T-helper 2 cell (primary cell): ENCODE measurements at regions not wholly inside any gene's neighbourhood (a gene's known extent, or its start where the extent isn't known, plus 50 kb on each side); places are given as distances from the start of the nearest gene placed in this dataset.
"Not testable (repeated sequence)": the region's sequence is repeated elsewhere in the genome, so short reads cannot be mapped to it uniquely, and the experiment has no call there.

Source experiments
- DNase-seq, 5 experiments: peaks; one replicate each; pipeline versions ENCODE4 v3.0.0 to v3.0.0-alpha.2; 2012 to 2022

DNA sequence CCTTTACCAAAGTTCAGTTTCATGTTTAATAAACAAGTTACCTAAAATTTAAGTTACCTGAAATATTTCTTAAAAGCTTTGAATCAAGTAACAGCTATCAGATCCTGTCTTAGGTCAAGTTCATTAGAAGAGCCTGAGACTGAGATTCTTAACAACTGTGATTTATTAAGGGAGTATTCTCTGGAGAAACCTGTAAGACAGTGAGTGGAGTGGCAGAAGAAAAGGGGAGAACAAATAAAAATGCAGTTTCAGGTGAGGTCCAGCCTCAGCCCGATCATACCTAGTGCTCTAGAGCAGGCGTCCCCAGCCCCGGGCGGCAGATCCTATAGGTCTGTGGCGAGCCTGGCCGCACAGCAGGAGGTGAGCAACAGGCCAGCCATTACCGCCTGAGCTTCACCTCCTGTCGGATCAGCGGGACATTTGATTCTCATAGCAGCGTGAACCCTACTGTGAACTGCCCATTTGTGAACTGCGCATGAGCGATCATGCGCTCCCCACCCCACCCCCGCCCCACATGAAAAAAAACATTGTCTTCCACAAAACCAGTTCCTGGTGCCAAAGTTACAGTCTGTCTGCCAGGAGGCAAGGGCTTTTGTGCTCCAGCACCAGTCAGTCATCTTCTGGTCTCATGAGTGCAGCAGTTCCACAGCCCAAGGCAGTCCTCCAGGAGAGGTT is 59.2 kb upstream of the ADGRB3 start:
- DNase-seq: no peak

DNA sequence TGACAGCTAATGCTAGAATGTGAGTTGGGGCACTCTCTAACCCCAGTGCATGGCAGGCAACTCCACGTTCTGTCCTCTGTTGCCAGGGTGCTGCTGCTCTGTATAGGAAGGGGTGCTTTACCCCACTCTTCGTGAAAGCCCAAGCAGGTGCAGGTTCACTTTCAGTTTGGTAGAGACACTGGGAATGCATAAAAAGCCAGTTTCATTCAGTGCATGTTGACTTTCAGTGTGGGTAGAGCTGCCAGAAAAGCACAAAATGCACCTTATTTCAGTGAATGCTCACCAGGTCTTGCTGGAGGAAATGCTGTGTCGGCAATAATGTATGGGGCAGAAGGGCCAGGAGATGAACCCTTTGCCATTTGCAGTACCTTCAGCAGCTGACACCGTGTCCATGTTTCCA is 62.1 kb upstream of the ADGRB3 start:
- DNase-seq: no peak

DNA sequence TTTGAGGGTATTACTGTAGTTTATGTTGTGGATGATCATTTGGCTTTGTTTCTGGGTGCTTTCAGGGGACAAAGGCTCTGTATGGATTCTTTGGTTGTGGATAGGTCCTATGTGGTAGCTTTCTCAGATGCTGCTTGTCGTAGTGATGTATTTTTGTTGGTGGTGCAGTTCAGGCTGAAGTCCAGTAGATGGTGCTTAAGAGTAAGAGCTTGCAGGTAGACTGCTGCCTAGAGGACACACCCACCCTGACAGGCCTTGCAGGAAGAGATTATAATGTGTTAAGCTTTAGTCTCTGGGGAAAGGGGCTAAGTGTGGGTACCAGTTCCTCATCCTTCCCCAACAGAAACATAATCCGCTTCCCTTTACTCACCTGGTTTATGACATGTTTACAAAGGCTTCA is 62.6 kb upstream of the ADGRB3 start:
- DNase-seq: peak in 1 of 5 experiments; percentile 51

DNA sequence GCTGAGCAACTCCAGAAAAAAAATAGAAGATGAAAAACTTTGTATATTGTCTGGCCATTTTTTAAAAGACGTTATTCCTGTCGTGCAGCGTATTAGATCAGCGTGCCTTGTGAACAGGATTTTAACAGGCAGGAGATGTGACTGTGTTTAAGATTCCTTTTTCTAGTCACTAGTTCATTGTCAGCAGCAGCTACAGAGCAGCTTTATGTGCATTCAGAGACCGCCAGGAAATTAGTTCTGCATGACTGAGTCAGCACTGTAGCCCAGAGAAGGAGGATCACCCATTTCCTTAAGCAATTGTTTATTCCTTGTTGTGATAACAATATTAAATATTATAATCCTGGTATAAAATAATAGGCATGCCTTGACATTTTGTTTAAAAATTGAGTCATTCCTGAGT is 75.4 kb upstream of the ADGRB3 start:
- DNase-seq: no peak

DNA sequence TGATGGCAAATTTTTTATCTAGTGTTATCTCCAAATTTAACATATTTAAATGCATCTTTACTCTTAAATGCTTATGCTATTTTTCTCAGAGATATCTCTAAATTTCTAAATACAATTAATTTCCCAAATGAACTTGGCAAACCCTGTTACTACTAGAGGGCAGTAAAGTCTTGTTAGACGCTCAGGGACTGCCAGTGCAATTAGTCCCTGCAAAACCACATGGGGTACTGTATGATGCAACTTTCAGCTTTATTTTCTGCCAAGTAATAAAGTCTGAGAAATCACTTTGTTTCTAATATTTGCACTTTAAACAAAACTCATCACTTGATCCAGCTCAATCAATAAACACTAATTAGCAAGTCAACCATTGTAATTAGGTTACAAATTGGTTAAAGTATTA is 76.0 kb upstream of the ADGRB3 start:
- DNase-seq: no peak

DNA sequence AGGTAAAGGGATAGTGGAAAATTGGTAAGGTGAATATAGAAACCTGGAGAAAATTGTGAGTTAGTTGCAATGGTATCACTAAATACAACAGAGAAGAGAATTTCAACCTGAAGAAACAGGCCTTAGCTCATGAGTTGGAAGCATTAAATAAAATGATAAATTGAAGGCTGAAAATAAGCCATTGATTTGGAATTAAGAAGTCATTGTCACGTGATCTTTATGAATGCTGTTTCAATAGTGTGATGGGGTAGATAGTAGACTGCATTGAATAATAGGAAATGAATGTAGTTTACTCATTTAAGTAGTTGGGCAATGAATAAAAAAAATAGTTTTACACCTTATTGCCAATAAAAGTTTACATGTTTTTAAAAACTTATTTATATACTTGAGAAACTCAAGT is 88.5 kb upstream of the ADGRB3 start:
- DNase-seq: no peak

DNA sequence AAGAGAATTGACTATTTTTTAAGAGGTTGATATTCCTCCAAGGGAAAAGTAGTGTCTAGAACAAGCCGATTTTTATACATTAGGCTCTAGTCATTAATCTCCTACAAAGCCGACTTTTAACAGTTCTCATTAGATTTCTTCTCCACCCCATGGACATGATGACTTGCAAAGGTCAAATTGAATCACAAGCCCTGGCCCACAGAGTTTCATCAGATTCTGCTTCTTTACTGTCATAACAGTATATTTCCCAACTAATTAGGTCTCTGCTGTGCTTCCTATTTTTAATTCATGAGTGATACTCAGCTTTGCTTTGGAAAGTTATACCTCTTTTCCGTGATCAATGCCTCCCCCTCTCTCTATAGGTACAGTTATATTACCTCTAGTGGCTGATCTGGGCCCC is 90.6 kb upstream of the ADGRB3 start:
- DNase-seq: no peak

DNA sequence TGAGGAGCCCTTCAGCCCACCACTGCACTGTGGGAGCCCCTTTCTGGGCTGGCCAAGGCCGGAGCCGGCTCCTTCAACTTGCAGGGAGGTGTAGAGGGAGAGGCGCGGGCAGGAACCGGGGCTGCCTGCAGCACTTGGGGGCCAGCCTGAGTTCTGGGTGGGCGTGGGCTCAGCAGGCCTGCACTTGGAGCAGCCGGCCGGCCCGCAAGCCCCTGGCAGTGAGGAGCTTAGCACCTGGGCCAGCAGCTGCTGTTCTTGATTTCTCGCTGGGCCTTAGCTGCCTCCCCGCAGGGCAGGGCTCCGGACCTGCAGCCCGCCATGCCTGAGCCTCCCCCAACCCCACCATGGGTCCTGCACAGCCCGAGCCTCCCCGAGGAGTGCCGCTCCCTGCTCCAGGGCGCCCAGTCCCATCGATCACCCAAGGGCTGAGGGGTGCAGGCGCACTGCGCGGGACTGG is 101.7 kb upstream of the ADGRB3 start:
- DNase-seq: no peak

DNA sequence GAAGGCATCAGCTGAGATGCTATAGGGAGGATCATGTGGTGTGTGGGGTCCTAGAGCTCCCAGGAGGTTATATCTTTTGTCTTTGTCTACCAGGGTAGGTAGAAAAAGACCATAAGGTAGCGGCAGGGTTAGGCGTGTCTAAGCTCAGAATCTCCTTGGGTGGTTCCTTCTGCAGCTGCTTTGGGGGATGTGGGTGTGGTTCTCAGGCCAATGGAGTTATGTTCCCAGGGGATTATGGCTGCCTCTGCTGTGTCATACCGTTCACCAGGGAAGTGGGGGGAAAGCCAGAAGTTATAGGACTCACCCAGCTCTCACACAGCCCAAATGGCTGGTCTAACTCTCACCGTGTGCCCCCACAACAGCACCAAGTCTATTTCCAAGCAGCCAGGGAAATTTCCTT is 107.4 kb upstream of the ADGRB3 start:
- no peak for DNase-seq

DNA sequence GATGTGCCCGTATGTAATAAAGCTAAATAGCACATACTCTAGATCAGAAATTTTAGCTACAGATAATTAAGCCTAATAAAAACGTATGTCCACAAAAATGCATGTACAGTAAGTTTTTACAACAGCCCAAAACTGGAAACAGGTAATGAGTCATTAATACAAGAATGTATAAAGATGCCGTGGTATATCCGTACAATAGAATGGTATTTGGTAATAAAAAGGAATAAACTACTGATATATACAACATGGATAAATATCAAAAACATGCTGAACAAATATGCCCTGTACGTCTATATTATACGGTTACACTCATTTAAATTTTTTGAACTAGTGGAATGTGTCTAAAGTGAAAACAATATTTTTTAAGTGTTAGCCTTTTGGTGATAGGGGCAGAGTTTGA is 128.2 kb upstream of the ADGRB3 start:
- DNase-seq: no peak

DNA sequence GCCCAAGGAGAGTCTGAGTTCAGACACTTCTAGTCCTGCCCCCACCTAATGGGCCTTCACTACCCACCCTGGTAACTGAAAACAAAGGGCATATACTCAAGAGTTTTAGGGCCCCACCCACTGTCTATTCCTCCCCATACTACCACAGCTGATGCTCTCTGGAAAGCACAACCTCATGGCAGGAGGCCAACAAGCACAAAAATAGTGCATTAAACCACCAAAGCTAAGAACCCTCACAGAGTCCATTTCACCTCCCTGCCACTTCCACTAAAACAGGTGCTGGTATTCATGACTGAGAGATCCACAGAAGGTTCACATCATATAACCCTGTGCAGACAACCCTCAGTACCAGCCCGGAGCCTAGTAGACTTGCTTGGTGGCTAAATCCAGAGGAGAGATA is 132.1 kb upstream of the ADGRB3 start:
- no peak for DNase-seq

DNA sequence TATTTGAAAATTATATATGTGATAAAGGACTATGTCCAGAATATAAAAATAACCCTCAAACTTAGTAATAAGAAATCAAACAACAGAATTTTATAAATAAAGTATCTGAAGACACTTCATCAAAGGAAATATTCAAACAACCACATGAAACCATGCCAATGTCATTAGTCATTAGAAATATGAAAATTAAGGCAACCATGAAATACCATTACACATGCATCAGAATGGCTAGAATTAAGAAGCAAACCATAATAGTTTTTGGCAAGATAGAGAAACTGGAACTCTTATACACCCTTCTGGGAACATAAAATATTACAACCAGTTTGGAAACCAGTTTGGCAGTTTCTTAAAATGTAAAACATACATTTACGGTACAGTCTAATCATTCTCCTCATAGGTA is 137.2 kb upstream of the ADGRB3 start:
- DNase-seq: no peak

DNA sequence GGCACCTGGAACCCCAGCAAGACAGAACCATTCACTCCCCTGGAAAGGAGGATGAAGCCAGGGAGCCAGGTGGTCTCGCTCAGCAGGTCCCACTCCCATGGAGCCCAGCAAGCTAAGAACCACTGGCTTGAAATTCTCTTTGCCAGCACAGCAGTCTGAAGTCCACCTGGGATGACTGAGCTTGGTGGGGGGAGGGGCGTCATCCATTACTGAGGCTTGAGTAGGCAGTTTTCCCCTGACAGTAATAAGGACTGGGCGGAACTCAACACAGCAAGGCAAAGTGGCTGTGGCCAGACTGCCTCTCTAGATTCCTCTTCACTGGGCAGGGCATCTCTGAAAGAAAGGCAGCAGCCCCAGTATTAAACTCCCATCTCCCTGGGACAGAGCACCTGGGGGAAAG is 140.2 kb upstream of the ADGRB3 start:
- not testable (repeated sequence) for DNase-seq

DNA sequence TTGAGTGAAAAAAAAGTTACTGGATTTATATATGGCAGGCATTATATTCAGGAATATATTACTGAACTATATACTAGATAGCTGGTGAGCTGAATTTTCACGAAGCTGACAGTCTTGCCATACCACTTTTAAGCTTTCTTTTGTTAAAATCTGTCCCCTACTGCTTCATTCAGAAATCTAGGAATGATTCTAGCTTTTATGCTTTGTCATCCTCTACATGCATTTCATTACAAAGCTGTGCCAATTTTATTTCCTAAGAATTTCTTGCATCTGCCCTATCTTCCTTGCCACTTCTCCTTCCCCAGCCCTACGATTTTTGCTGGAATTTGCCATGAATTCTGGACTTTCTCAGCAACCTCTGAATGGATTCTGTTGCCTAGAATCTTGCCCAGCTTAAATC is 158.5 kb upstream of the ADGRB3 start:
- DNase-seq: no peak

DNA sequence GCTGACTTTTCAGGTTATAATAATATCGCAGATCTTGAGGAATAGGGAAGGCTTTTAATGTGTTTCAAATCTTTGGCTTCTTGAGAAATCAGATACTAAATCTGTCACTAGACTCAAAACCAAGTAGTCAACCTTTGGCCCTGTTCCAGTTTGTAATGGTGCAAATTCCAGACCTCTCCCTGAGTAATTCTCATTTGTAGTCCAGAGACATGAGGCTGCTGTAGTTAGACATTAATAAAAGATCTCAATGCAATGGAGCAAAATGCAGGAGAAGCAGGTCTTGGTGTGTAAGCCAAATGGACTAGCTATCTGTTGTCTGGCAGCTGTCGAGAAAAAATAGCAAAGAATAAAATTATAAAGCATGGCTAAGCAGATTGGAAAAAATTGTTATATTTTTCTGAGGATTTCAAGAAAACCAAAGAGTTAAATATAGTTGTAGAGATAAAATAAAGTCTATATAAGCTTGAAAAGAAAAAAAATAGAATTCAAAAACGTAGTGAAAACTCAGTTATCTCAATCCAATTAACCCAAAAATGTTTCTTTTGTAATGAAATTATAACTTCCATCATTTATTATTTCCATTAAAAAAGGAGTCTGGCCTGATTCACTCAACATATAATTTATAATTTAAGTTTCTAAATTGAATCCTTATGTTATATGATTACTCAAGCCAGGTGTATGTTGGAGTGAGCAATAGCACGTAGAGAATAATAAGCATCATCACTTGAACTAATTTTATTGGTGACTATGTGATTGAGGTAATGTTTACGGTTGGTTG is 161.5 kb upstream of the ADGRB3 start:
- DNase-seq: no peak

DNA sequence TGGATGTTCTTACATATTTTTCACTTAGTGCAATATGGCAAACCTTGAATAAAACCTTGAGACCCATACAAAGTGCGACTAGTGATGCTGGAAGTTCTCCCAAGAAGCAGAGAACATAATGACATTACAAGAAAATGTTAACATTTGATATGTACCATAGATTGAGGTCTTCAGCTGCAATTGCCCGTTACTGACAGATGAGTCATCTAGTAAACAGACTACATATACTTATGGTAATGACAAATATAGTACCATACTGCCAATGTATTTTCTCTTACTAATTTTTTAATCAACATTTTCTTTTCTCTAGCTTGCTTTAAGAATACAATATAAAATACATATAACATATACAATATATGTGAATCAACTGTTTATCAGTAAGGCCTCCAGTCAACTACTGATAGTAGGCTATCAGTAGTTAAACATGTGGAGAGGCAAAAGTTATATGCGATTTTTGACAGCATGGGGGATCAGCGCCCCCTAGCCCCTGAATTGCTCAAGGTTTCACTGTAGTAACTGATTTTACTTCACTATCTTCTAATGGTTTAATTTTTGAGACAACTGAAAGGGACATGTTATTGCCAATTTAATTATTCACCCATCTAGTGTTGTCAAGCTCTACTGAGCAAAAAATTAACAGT is 166.7 kb upstream of the ADGRB3 start:
- DNase-seq: no peak

DNA sequence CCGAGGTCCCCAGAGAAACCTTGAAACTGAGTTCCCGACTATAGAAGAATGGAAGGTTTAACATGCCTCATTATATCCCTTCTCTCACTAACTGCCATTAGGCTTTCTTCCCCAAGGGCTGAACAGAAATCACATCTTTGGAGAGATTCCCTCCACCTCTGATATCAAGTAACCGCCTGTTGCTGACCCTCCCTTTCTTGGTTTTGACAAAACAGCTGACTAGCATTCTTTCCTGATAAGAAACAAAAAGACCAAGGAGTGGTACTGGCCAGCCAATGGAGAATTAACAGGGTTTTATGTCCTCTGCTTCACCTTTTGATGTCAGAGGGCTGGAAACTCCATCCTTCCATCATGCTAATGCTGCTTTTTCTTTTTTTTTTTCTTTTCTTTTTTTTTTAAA is 176.6 kb upstream of the ADGRB3 start:
- no peak for DNase-seq

DNA sequence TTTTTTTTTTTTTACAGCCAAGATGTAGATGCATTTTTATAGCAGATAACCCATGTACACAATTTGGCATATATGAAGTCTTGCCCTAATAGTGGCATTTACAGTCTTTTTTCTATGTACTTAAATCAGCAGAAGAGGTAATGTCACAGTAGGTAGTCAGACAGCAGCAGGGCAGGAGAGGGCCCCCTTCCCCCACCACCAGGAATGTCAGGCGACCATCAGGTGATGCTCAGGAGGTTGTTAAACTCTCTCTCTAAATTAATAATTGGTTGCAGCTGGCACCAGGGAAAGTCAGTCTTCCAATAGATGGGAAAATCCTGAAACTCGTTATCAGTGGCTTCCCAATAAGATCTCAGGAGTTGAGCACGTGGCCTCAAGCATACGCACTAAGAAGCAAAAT is 188.0 kb upstream of the ADGRB3 start:
- DNase-seq: no peak

DNA sequence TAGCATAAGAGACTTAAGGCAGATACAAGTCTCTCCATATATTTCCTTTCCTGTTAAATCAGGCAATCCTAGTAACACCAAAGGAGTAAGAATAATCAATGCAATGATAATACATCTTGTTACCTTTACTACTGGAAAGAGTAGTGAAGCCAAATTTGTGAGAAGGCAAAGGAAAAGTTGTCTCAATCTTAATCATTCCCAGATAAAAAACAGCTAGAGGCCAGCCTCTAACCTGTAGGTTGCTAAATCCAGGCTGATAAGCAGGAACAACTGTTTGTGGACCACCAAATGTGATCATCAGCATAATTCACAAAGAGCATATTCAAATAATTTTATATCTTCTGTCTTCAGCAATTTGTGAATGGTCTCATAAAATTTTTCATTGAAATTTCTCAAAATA is 189.2 kb upstream of the ADGRB3 start:
- no peak for DNase-seq

DNA sequence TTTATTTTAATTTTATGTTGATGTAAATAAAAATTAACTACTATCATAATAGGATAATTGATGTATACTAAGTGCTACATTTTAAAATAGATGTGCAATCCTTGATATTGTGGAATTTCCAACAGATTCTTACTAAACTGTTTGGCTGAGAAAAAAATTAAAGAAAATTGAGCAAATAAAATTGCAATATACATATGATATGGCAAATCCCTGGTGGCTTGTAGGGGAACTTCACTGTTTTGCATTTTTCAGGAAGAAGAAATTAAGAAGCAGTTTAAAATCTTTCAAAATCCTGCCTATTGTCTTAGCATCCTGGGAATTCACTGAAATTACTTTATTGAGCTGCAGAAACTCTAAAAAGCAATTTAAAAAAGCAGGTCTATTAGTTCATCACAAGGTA is 191.4 kb upstream of the ADGRB3 start:
- DNase-seq: no peak

DNA sequence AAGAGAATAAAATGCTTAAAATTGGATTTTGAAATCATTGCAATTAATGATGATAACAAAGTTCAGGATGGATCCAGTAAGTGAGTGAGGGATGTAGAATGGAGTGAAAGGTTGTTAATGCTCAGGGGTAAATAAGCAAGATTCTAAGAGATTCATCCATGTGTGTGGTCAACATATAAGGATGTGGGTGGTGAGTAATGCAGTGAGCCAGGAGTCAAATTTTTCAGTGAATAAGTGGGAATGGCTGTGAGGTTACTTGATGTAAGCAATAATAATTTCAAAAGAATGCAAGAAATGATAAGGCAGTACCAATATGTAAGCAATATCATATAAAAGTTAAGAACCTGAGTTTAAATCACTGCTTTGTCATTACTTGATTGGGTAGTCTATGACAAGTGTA is 207.5 kb upstream of the ADGRB3 start:
- DNase-seq: no peak

DNA sequence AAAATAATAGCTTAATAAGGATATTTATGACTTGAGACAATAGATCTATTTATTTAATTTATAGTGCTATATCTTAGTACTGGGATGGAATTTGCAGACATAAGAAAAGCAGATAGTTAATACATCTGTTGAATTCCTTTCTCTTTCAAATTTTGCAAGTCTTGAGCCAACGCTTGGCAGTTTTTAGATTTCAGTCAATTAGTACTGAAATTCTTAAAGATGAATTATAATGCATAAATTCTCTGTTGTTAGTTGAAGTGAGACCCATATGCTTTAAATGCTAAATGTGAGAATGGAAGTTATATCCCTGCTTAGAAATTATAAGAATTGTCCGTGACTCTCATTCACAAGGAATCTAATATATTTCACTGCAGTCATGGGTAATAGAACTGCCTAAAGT is 225.1 kb upstream of the ADGRB3 start:
- DNase-seq: no peak

DNA sequence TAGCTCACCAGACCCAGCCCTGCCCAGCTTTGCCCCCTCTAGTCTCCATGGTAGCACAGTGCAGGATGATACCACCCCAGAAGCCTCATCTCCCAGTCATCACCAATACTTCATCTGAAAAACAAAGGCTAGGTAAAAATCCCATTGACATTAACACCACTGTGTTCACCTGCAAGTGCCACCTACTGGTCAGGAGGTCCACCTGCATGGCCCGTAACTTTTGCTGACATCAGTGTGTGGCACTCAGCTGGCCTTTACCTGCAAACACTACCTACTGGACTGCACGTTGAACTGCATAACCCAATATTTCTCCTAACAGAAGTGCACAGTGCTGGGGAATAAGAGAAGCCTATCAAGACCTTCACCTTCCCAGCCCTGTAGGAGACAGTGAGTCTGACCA is 234.7 kb upstream of the ADGRB3 start:
- DNase-seq: peak in 1 of 5 experiments; percentile 1

DNA sequence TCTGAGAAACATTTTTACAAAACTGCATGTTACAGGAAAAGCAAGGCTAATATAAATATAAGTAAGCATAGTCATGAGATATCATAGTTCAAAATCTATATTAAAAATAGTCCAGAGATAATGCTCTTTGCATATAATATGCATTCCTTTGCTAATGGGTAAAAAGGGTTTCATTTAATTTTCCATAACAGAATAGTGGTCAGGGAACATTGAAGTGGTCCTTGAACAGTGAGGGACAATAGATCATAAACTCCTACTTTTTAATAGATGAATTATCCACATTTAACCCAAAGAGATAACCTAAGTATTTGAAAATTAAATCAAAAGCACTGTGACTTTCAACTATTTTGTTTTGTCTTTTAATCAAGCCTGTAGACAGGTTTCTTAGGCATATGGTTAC is 243.1 kb upstream of the ADGRB3 start:
- no peak for DNase-seq
